ENCODE measurements at regions not wholly inside any gene's neighbourhood (a gene's known extent, or its start where the extent isn't known, plus 50 kb on each side); places are given as distances from the start of the nearest gene placed in this dataset.

DNA sequence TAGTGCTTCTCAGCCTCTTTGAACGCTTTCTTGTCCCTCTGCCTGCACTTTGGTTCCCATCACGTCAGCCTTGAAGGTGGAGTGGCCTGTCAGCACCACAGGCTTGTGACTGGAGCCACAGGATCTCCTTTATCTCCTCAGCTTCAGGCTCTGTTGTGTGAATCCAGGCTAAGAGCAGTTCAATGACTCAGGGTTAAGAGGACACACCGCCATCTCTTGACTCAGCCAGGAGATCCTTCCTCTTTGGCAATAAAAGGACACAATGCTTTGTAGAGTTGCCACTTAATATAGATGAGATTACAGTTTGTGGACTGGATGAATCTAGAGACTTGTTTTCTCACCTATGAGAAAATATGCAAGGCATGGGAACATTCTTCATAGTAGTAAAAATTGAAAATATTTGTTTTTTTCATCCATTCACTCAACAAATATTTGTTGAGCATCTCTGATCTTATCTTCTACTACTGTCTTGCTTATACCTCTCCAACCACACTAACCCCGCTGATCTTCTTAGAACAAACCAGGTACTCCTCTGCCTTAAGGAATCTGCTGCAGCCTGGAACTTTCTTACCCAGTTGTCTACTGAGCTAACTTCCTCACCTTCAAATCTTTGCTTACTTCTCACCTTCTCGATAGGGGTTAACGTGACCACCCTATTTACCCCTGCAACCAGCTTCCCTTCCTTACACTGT lies 62.3 kb downstream of the UCHL1 start:
- peak; percentile 29 for DNase-seq (ENCODE audit: low read depth, low spot score)

GRCh38 chr4:41319553-41319952 lies 62.8 kb downstream of the UCHL1 start:
- DNase-seq (ENCODE audit: low read depth, low spot score): no peak

GRCh38 chr4:41320278-41320677 lies 63.5 kb downstream of the UCHL1 start:
- DNase-seq (ENCODE audit: low read depth, low spot score): no peak

- DNase-seq (ENCODE audit: low read depth, low spot score): no peak
Observed at GRCh38 chr4:41320786-41321185, 64.1 kb downstream of the UCHL1 start.

DNA sequence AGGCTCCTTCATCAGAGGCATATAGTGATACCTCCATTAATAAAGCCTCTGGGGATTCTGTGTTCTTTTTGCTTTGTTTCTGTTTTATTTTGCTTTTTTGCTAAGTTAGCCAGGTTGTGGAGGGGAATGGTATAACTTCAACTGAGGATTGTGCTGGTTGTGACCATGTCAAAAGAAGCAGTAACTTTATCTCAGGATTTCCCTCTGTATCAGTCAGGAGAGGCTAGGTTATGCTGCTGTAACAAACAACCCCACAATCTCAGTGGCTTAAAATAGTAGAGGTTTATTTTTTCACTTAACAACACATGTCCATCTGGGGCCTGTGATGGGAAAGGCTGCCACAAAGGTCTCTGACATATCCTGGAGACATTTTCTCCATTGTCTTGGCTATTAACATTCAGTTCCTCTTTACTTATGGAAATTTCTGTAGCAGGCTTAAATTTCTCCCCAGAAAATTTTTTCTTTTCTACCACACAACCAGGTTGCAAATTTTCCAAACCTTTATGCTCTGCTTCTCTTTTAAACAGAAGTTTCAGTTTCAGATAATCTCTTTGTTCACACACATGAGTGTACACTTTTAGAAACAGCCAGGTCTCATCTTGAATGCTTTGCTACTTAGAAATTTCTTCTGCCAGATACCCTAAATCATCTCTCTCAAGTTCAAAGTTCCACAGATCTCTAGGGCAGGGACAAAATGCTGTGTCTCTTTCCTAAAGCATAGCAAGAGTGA lies 64.7 kb downstream of the UCHL1 start:
- no peak for DNase-seq (ENCODE audit: low read depth, low spot score)

- DNase-seq (ENCODE audit: low read depth, low spot score): no peak
Observed at GRCh38 chr4:41322617-41323016, 65.9 kb downstream of the UCHL1 start.

DNA sequence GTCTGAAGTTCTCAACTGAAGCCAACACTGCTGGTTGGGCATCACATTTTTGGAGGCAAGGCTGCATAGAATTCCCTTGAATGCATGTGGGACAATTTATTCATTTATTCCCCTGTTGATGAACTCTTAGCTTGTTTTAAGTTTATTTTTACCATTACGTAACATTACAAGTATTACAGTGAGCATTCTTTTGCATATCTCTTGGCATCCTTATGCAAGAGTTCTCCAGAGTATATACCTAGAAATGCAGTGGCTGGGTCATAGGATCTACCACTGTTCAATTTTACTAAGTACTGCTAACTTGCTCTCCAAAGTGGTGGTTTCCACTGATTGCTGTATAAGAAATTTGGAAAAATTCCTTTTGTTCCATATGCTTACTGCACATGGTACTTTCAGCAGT lies 66.5 kb downstream of the UCHL1 start:
- no peak for DNase-seq (ENCODE audit: low read depth, low spot score)

DNA sequence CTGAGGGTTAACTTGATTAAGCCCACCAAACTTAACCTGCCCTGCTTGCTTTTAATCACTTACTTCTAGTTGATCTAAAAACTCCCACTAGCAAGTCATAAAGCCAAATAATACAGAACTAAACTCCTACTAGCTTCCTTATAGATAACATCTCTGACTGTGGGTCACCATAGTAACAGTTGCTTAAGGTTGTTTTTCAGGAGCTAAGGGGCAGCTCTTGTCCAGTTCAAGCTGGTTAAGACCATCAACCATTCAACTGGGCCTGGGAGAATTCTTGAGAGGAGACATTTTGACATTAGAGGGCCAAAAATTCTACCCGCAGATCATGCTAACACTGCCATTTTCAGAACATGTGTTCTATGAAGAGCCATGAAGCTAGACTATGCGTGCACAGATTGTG lies 67.0 kb downstream of the UCHL1 start:
- DNase-seq (ENCODE audit: low read depth, low spot score): peak; percentile 44

DNA sequence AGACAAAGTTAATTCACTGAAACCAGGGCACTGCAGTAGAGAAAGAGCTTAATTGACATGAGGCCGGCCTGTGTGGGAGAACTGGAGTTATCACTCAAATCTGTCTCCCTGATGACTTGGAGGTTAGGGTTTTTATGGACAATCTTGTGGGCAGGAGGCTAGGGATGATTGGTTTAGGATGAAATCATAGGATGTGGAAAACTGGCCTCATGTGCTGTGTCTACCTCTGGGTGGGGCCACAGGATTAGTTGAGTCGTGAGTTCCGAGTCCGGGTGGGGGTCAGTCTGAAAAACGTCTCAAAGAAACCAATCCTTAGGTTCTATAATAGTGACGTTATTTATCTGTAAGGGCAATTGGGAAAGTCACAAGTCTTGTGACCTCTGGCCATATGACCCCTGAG lies 68.1 kb downstream of the UCHL1 start:
- DNase-seq (ENCODE audit: low read depth, low spot score): no peak

- no peak for DNase-seq (ENCODE audit: low read depth, low spot score)
Observed at GRCh38 chr4:41325901-41326300, 69.2 kb downstream of the UCHL1 start.

GRCh38 chr4:41326776-41327175 lies 70.0 kb downstream of the UCHL1 start:
- no peak for DNase-seq (ENCODE audit: low read depth, low spot score)

- DNase-seq (ENCODE audit: low read depth, low spot score): no peak
Observed at GRCh38 chr4:41327770-41328169, 71.0 kb downstream of the UCHL1 start.

GRCh38 chr4:41329361-41329760 lies 72.6 kb downstream of the UCHL1 start:
- DNase-seq (ENCODE audit: low read depth, low spot score): peak; percentile 68

DNA sequence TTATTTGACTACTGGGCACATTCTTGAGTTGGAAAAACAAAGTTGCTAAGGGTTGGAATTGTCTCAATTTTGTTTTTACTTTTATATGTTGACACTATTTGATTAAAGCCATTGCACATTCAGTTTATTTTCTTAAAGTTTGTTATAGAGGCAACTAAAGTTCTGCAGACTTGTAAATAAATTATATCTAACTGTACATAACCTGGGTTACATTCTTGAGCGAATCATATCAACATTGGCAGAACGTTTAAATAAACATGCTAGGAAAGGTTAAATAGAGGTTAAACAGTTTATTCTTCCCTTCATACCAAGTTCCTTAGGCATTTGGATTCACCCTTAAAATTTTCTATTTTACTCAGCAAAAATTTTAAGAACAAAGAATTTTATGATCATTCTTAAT lies 74.5 kb downstream of the UCHL1 start:
- no peak for DNase-seq (ENCODE audit: low read depth, low spot score)

DNA sequence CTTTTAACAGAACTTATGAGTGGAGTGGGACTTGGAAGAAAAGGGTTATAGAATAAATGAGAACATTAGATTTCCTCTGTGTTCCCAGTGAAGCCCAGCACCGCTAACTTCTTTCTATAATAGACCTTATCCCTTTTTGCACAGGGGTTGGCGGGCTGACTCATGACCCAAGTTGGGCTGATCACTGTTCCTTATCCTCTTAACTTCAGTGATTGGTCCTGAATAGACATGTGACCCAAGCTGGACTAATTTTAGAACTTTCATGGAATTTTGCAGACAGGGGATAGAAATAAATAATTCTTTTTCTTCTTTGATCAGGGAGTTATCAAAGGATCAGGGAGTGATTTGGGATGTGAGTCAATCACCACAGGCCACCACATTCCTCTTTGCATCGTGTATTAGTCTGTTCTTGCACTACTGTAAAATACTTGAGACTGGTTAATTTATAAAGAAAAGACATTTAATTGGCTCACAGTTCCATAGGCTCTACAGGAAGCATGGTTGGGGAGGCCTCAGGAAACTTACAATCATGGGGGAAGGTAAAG lies 75.9 kb downstream of the UCHL1 start:
- DNase-seq (ENCODE audit: low read depth, low spot score): no peak

DNA sequence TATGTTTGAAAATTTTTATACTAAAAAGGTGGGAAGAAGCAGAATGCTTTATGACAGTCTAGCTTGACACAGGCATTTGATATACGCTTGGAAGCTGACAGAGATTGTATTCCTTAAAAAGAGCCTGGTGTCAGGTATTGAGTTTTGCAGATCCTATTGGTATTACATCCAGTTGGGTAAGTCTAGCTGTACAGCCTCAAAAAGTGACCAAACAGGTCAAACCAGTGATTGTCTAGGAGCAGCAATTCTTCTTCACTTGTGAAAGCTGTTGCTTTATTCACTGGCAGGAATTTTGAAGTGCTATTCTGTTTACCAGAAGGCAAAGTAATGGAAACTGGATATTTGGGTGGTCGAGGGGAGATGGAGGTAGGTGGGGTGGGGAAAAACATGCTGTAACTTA lies 77.5 kb downstream of the UCHL1 start:
- DNase-seq (ENCODE audit: low read depth, low spot score): no peak

GRCh38 chr4:41339812-41340809 lies 83.4 kb downstream of the UCHL1 start:
- DNase-seq (ENCODE audit: low read depth, low spot score): peak; percentile 62

DNA sequence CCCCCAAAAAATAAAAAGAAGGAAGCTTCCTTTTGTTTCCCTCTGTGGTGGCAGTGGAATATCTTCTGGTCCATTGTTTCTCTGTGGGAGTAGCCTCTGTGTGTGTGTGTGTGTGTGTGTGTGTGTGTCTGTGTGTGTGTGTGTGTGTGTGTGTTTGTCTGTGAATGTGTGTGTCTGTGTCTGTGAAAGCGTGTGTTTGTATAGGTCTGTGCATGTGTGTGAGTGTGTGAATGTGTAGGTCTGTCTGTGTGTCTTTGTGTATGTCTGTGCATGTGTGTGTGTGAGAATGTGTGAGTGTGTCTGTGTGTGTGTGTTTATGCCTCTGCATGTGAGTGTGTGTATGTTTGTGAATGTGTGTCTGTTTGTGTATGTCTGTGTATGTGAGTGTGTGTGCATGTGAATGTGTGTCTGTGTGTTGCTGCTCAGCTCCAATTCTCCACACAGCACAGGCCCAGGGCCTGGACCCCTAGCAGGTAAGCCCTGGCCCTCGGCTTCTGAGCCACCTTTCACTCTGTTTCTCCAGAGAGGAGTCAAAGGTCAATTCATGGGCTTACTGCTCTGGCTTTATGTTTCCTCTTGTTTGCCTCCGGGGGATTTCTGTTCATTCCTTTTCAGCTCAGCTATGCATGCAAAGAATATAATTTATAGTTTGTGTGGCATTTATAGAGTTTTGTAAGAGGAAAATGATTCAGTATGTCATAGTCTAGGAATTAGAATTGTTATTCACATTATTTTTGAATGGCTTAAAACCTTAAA lies 89.8 kb downstream of the UCHL1 start:
- DNase-seq (ENCODE audit: low read depth, low spot score): no peak

DNA sequence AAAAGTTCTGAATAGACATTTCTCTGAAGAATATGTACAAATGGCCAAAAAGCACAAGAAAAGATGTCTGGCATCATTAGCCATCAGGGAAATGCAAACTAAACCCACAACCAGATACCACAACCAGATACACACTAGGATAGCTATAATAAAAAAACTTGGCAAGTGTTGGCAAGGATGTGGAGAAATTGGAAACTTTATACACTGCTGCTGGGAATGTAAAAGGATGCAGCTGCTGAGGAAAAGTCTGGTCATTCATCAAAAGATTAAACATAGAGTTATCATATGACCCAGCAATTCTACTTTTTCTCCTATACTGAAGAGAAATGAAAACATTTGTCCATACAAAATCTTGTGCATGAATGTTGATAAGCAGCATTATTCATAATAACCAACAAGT lies 92.3 kb downstream of the UCHL1 start:
- DNase-seq (ENCODE audit: low read depth, low spot score): peak; percentile 71

GRCh38 chr4:41358647-41359421 lies 102.1 kb downstream of the UCHL1 start:
- no peak for DNase-seq (ENCODE audit: low read depth, low spot score)
